B cell (primary cell): ENCODE measurements at regions not wholly inside any gene's neighbourhood (a gene's known extent, or its start where the extent isn't known, plus 50 kb on each side); places are given as distances from the start of the nearest gene placed in this dataset.

Experiments
- ATAC-seq: fragments of 200-7000 bp; cut with Tn5 transposase; one replicate; pipeline ENCODE4 v1.10.0; 2021; ENCODE audit warnings: low read depth, mild to moderate bottlenecking, moderate number of reproducible peaks, moderate library complexity
- CTCF ChIA-PET: fragments of 350-600 bp; sonication (Branson Sonifier 250); formaldehyde crosslinking; loops from one replicate; lab custom pipeline; 2021; ENCODE audit warnings: antibody characterized with exemption, inconsistent platforms; lab: Charles Lee
- POLR2A ChIA-PET: fragments of 350-600 bp; sonication (Branson Sonifier 250); formaldehyde crosslinking; loops from one replicate; lab custom pipeline; 2021; ENCODE audit warnings: antibody characterized with exemption; lab: Charles Lee
- DNase-seq: peaks from one replicate; pipeline ENCODE4 v3.0.0; 2013
- H2AFZ ChIP-seq: 2 replicates; pipeline ENCODE4 v1.6.1; 2012; ENCODE audit warnings: mild to moderate bottlenecking, low read depth, low read length; ENCODE audit not compliant: insufficient read depth, poor library complexity, severe bottlenecking
- H3K27ac ChIP-seq, 2 donors: 1 replicate in 1 of 2; 2 replicates in 1 of 2; pipeline ENCODE4 v1.5.1; 2012 to 2013; ENCODE audit warnings: low read length in 2 of 2, mild to moderate bottlenecking in 2 of 2, moderate library complexity in 1 of 2
- H3K27me3 ChIP-seq, 4 experiments: fragments of 200-600 bp in 1 of 4; sonication (generic) in 1 of 4; replicated peaks in 1 of 4; 1 replicate in 2 of 4; 2 replicates in 2 of 4; pipeline versions ENCODE4 v1.6.1 to v1.7.0; 2013 to 2016; ENCODE audit warnings: low read length in 3 of 4, mild to moderate bottlenecking in 2 of 4, mixed read lengths in 1 of 4, moderate library complexity in 1 of 4; ENCODE audit not compliant: insufficient read depth in 4 of 4, control insufficient read depth in 3 of 4; ENCODE audit errors: control extremely low read depth in 1 of 4
- H3K36me3 ChIP-seq, 2 experiments: replicated peaks in 1 of 2; 1 replicate in 1 of 2; 2 replicates in 1 of 2; pipeline versions ENCODE4 v1.6.1 to v1.7.1; 2013; ENCODE audit warnings: low read length in 1 of 2; ENCODE audit not compliant: insufficient read depth in 2 of 2, control insufficient read depth in 1 of 2; ENCODE audit errors: control extremely low read depth in 1 of 2, extremely low read depth in 1 of 2
- H3K4me1 ChIP-seq, 2 donors: fragments of 200-600 bp in 1 of 2; sonication (generic) in 1 of 2; 1 replicate in 1 of 2; 2 replicates in 1 of 2; pipeline versions ENCODE4 v1.5.1 to v1.6.1; 2013 to 2017; ENCODE audit warnings: low read length in 2 of 2; ENCODE audit not compliant: control insufficient read depth in 2 of 2, insufficient read depth in 2 of 2
- H3K4me2 ChIP-seq: replicated peaks from 2 replicates; pipeline ENCODE3; 2012; ENCODE audit warnings: mild to moderate bottlenecking, low read depth, low read length; ENCODE audit not compliant: poor library complexity, severe bottlenecking
- H3K4me3 ChIP-seq, 5 experiments: fragments of 200-600 bp in 1 of 5; sonication (generic) in 1 of 5; 1 replicate in 3 of 5; 2 replicates in 2 of 5; pipeline versions ENCODE4 v1.5.1 to v1.7.0; 2011 to 2016; ENCODE audit warnings: low read length in 4 of 5, mild to moderate bottlenecking in 4 of 5, low read depth in 2 of 5, control low read depth in 1 of 5, moderate library complexity in 1 of 5; ENCODE audit not compliant: insufficient read depth in 1 of 5; ENCODE audit errors: control extremely low read depth in 1 of 5, extremely low read depth in 1 of 5
- H3K79me2 ChIP-seq: fragments of 200-600 bp; sonication (generic); one replicate; pipeline ENCODE4 v1.6.0; 2016; ENCODE audit warnings: low read length; ENCODE audit not compliant: control insufficient read depth, insufficient read depth
- H3K9ac ChIP-seq: fragments of 200-600 bp; sonication (generic); 2 replicates; pipeline ENCODE4 v1.6.1; 2017; ENCODE audit warnings: mild to moderate bottlenecking, low read length, moderate library complexity
- H3K9me3 ChIP-seq, 3 donors: one replicate each; pipeline versions ENCODE4 v1.6.1 to v1.7.1; 2013; ENCODE audit warnings: low read length in 2 of 3; ENCODE audit not compliant: control insufficient read depth in 2 of 3, insufficient read depth in 1 of 3; ENCODE audit errors: control extremely low read depth in 1 of 3
- H4K20me1 ChIP-seq: 2 replicates; pipeline ENCODE4 v1.6.0; 2012; ENCODE audit warnings: mild to moderate bottlenecking, low read length; ENCODE audit not compliant: insufficient read depth, control insufficient read depth, poor library complexity, severe bottlenecking
- H3K27ac Mint-ChIP-seq: one replicate; pipeline ENCODE4 v1.8.0; 2021; ENCODE audit warnings: mixed read lengths
- H3K27me3 Mint-ChIP-seq: one replicate; pipeline ENCODE4 v1.8.0; 2021; ENCODE audit warnings: mixed read lengths
- H3K4me1 Mint-ChIP-seq: one replicate; pipeline ENCODE4 v1.8.0; 2021; ENCODE audit warnings: mixed read lengths
- H3K4me3 Mint-ChIP-seq: one replicate; pipeline ENCODE4 v1.8.0; 2021; ENCODE audit warnings: mixed read lengths
- H3K9me3 Mint-ChIP-seq: one replicate; pipeline ENCODE4 v1.8.0; 2022; ENCODE audit warnings: mixed read lengths; ENCODE audit not compliant: insufficient read depth
- EZH2 ChIP-seq: IDR thresholded peaks from 2 replicates; pipeline ENCODE4 v1.6.1; 2012; ENCODE audit warnings: borderline replicate concordance, low read depth, mild to moderate bottlenecking, moderate library complexity, low read length; ENCODE audit not compliant: insufficient read depth, poor library complexity, severe bottlenecking
- WGBS: methylation state at CpG from one replicate; pipeline ENCODE4 v1.1.5; 2013; ENCODE audit warnings: missing lambda C conversion rate; ENCODE audit not compliant: insufficient coverage; 5-methylcytosine and 5-hydroxymethylcytosine counted together
- intact Hi-C: fragments of 100-400 bp; cut with micrococcal nuclease; formaldehyde crosslinking; loops from one replicate; pipeline ENCODE4 v1.10.0; 2022
- TF ChIP-seq, protein P1 (sequence below): fragments of 200-600 bp; IDR thresholded peaks from one replicate; pipeline ENCODE4 v1.8.0; 2022; ENCODE audit warnings: antibody characterized with exemption, mild to moderate bottlenecking

DNA sequence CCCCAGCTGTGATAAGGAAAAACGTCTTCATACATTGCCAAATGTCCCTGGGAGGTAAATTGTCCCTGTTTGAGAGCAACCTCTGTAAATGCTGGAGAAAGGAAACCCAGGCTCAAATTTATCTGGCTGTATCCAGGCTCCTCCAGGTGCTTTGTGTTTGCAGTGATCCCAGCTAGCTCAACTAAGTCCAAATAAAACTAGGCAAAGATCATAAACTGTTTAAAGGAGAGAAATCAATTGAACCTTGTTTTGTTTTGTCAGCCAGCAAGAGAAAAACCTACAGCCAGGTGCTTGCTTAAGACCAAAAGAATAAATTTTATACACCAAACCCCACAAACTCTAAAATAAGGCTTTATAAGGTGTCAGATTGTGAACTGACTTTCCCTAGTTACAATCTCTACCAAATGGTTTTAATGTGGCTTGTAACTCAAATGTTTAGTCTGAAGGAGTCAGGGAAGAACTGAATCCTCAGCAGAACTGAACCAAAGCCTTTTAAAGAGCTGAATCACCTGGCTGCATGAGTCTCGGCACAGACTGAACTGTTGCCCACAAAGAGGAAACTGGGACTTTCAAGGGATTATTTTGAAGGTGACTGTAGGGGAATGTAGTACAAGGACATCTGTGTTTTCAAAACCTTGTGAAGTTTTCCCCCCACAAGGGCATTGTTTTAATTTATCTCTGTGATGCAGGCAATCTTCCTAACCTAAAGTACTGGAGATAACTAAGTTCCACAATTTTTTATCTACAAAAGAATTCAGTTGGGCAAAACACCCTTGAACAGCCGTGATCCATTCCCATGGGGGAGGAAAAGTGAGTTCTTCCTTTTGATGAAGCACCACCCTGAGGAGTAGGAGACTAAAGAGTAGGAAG is 201.7 kb upstream of the TARS1 start:
- H3K27me3 ChIP-seq = no peaks in the 10 kb centered on the region
- Mint-ChIP-seq H3K4me3 (no peak overlapping the region), H3K4me1 (peaks cover 27% of the 10 kb centered on the region), H3K27ac (no peak overlapping the region), H3K27me3 (no peaks in the 10 kb centered on the region), H3K9me3 (no peaks in the 10 kb centered on the region)
- no peaks in the 10 kb centered on the region for H3K9me3 ChIP-seq
- DNase-seq (no peak), ATAC-seq (no peak)
- intact Hi-C loops = no loop called here
- CTCF ChIA-PET = no interaction called here
- no peaks in the 10 kb centered on the region for H3K79me2 ChIP-seq
- POLR2A ChIA-PET = no interaction called here
- peaks cover 17 to 23% of the 10 kb centered on the region in 2 donors for H3K4me1 ChIP-seq
- WGBS = 34% methylated on average over 2 of the region's 3 CpGs
- peak overlapping the region; percentile 34 for H2AFZ ChIP-seq
- H3K36me3 ChIP-seq = no peaks in the 10 kb centered on the region
- no peak overlapping the region for H3K4me2 ChIP-seq
- no peak overlapping the region for H3K9ac ChIP-seq
- TF ChIP-seq EZH2 = no peak
- TF ChIP-seq, protein P1, sequence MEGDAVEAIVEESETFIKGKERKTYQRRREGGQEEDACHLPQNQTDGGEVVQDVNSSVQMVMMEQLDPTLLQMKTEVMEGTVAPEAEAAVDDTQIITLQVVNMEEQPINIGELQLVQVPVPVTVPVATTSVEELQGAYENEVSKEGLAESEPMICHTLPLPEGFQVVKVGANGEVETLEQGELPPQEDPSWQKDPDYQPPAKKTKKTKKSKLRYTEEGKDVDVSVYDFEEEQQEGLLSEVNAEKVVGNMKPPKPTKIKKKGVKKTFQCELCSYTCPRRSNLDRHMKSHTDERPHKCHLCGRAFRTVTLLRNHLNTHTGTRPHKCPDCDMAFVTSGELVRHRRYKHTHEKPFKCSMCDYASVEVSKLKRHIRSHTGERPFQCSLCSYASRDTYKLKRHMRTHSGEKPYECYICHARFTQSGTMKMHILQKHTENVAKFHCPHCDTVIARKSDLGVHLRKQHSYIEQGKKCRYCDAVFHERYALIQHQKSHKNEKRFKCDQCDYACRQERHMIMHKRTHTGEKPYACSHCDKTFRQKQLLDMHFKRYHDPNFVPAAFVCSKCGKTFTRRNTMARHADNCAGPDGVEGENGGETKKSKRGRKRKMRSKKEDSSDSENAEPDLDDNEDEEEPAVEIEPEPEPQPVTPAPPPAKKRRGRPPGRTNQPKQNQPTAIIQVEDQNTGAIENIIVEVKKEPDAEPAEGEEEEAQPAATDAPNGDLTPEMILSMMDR = no peak
- H3K4me3 ChIP-seq = no peak overlapping the region
- no peaks in the 10 kb centered on the region for H4K20me1 ChIP-seq
- no peak overlapping the region for H3K27ac ChIP-seq

DNA sequence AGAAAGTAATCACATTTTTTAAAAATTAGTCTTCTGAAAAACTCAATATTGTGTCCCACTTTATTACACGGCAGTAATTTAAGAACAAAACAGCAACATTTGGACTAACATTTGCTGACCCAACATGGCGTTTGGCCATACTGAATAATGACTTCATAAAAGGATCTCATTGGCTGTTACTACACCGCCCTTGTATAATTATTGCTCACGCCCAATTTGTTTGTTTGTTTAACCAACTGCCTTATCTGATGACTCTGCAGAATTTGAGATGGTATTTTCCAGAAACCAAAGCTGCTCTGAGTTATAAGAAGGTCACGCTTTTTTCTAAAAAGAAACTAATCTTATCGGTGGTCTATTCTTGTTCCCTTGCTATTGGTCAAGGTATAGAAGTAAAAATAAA is 200.2 kb upstream of the TARS1 start:
- POLR2A ChIA-PET = no interaction called here
- DNase-seq (no peak), ATAC-seq (no peak)
- Histone ChIP-seq H3K9me3 (no peaks in the 10 kb centered on the region), H3K79me2 (no peaks in the 10 kb centered on the region), H3K36me3 (no peaks in the 10 kb centered on the region), H4K20me1 (no peaks in the 10 kb centered on the region), H3K27me3 (no peaks in the 10 kb centered on the region), H3K9ac (no peak overlapping the region), H3K4me1 (peaks cover 17 to 18% of the 10 kb centered on the region in 2 donors), H2AFZ (no peak overlapping the region), H3K4me2 (no peak overlapping the region), H3K4me3 (no peak overlapping the region), H3K27ac (no peak overlapping the region)
- intact Hi-C loops = no loop called here
- H3K27ac Mint-ChIP-seq = no peak overlapping the region
- WGBS = 97% methylated on average over 5 of the region's 6 CpGs
- no peaks in the 10 kb centered on the region for H3K27me3 Mint-ChIP-seq
- no peaks in the 10 kb centered on the region for H3K9me3 Mint-ChIP-seq
- no peak overlapping the region for H3K4me3 Mint-ChIP-seq
- H3K4me1 Mint-ChIP-seq = peaks cover 21% of the 10 kb centered on the region
- TF ChIP-seq EZH2 = no peak
- TF ChIP-seq, protein P1 = no peak
- CTCF ChIA-PET = no interaction called here
